Stimulated activated CD4-positive, alpha-beta T cell treated with anti-CD3 and anti-CD28 coated beads, Interleukin-12 subunit alpha, Interleukin-12 subunit beta, amount 100 ng/mL, for 48 hours (primary cell): ENCODE measurements at regions not wholly inside any gene's neighbourhood (a gene's known extent, or its start where the extent isn't known, plus 50 kb on each side); places are given as distances from the start of the nearest gene placed in this dataset.
"Not testable (repeated sequence)": the region's sequence is repeated elsewhere in the genome, so short reads cannot be mapped to it uniquely, and the experiment has no call there.

Source experiments
- DNase-seq, 3 donors: peaks; one replicate each; pipeline ENCODE4 v3.0.0-alpha.2; 2020; ENCODE audit warnings: low read depth in 2 of 3, low spot score in 1 of 3

- DNase-seq, result no peak
Observed at GRCh38 chr1:79177844-79178243, 171.3 kb upstream of the ADGRL4 start.

- no peak for DNase-seq
Observed at GRCh38 chr1:79161077-79161476, 154.5 kb upstream of the ADGRL4 start.

- no peak for DNase-seq
Observed at GRCh38 chr1:79155991-79156390, 149.5 kb upstream of the ADGRL4 start.

GRCh38 chr1:79151006-79151796, 144.7 kb upstream of the ADGRL4 start:
- no peak for DNase-seq

GRCh38 chr1:79150576-79150975, 144.0 kb upstream of the ADGRL4 start:
- no peak for DNase-seq

GRCh38 chr1:79138227-79138626, 131.7 kb upstream of the ADGRL4 start:
- DNase-seq, result not testable (repeated sequence)

GRCh38 chr1:79133774-79134364, 127.3 kb upstream of the ADGRL4 start:
- no peak for DNase-seq

- DNase-seq, result no peak
Observed at GRCh38 chr1:79131626-79132025, 125.1 kb upstream of the ADGRL4 start.

- DNase-seq, result no peak
Observed at GRCh38 chr1:79129914-79130313, 123.4 kb upstream of the ADGRL4 start.

GRCh38 chr1:79128722-79129121, 122.2 kb upstream of the ADGRL4 start:
- no peak for DNase-seq

- DNase-seq, result no peak
Observed at GRCh38 chr1:79124756-79125155, 118.2 kb upstream of the ADGRL4 start.

- no peak for DNase-seq
Observed at GRCh38 chr1:79122521-79122920, 116.0 kb upstream of the ADGRL4 start.

GRCh38 chr1:79117376-79117775, 110.8 kb upstream of the ADGRL4 start:
- DNase-seq, result no peak

- DNase-seq, result no peak
Observed at GRCh38 chr1:79113836-79114235, 107.3 kb upstream of the ADGRL4 start.

GRCh38 chr1:79110749-79111148, 104.2 kb upstream of the ADGRL4 start:
- no peak for DNase-seq

- DNase-seq, result no peak
Observed at GRCh38 chr1:79109445-79109844, 102.9 kb upstream of the ADGRL4 start.

- DNase-seq, result no peak
Observed at GRCh38 chr1:79105500-79105899, 99.0 kb upstream of the ADGRL4 start.

GRCh38 chr1:79104617-79105016, 98.1 kb upstream of the ADGRL4 start:
- DNase-seq, result no peak

GRCh38 chr1:79100385-79100784, 93.9 kb upstream of the ADGRL4 start:
- DNase-seq, result no peak

GRCh38 chr1:79090985-79091384, 84.5 kb upstream of the ADGRL4 start:
- no peak for DNase-seq

GRCh38 chr1:79089946-79090345, 83.4 kb upstream of the ADGRL4 start:
- DNase-seq, result no peak

- no peak for DNase-seq
Observed at GRCh38 chr1:79082233-79082632, 75.7 kb upstream of the ADGRL4 start.

- DNase-seq, result no peak
Observed at GRCh38 chr1:79079770-79080169, 73.2 kb upstream of the ADGRL4 start.
